ENCODE measurements at regions not wholly inside any gene's neighbourhood (a gene's known extent, or its start where the extent isn't known, plus 50 kb on each side); places are given as distances from the start of the nearest gene placed in this dataset.
"Not testable (repeated sequence)": the region's sequence is repeated elsewhere in the genome, so short reads cannot be mapped to it uniquely, and the experiment has no call there.

DNA sequence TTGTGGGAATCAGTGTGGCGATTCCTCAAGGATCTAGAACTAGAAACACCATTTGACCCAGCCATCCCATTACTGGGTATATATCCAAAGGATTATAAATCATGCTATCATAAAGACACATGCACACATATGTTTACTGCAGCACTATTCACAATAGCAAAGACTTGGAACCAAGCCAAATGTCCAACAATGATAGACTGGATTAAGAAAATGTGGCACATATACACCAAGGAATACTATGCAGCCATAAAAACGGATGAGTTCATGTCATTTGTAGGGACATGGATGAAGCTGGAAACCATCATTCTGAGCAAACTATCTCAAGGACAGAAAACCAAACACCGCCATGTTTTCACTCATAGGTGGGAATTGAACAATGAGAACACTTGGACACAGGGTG is 250.9 kb upstream of the FGF13 start:
- TF ChIP-seq POLR2AphosphoS5 (IDR thresholded peaks at IDR 0.05; ENCODE audit: borderline replicate concordance, low read depth, low read length); EZH2 (IDR thresholded peaks at IDR 0.05); FOXP2 (optimal IDR thresholded peaks at IDR 0.05; ENCODE audit: control extremely low read depth, extremely low read length, insufficient read depth): not testable (repeated sequence)

All from SK-N-MC (cell line).